ENCODE measurements at regions not wholly inside any gene's neighbourhood (a gene's known extent, or its start where the extent isn't known, plus 50 kb on each side); places are given as distances from the start of the nearest gene placed in this dataset.

DNA sequence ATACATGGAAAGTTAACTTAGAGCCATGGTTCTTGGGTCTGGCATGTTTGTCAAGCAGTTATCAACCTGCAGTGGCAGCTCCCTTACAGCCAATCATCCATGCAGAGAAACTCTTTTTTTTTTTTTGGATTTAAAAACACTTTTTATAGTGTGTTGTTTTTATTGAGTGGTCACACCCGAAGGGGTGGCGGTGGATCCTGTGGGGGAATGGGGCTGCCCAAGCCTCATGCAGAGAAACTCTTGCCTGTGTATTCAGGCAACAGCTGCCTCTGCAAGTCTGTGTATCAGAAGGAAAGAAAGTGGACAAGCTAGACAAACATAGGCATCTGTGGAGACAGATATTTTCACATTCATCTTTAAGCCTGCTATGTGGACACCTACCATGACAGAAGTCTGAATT is 104.8 kb downstream of the GLUL start:
- Mint-ChIP-seq H3K4me3 (no peak overlapping the region), H3K27me3 (no peaks in the 10 kb centered on the region), H3K9me3 (no peaks in the 10 kb centered on the region), H3K4me1 (peaks cover 0 to 12% (median 5%) of the 10 kb centered on the region in 7 donors), H3K27ac (no peak overlapping the region), H3K36me3 (no peaks in the 10 kb centered on the region)
- DNase-seq (no peak), ATAC-seq (no peak)
- Histone ChIP-seq H3K4me1 (ENCODE audit: control insufficient read depth in 2 of 2, insufficient read depth in 2 of 2, low read length in 2 of 2) (no peaks in the 10 kb centered on the region), H3K27ac (ENCODE audit: low read depth, low read length) (no peak overlapping the region), H3K27me3 (ENCODE audit: control insufficient read depth in 2 of 2, insufficient read depth in 2 of 2, low read length in 2 of 2) (no peaks in the 10 kb centered on the region), H3K4me3 (ENCODE audit: low read length) (no peak overlapping the region), H3K9me3 (ENCODE audit: control insufficient read depth in 2 of 3, low read length in 3 of 3) (no peaks in the 10 kb centered on the region), H3K36me3 (ENCODE audit: control insufficient read depth in 2 of 3, insufficient read depth in 3 of 3, low read length in 3 of 3) (no peaks in the 10 kb centered on the region)
- POLR2A ChIA-PET: no interaction called here
- CTCF ChIA-PET: no interaction called here
- intact Hi-C loops (cut with micrococcal nuclease): no loop called here

DNA sequence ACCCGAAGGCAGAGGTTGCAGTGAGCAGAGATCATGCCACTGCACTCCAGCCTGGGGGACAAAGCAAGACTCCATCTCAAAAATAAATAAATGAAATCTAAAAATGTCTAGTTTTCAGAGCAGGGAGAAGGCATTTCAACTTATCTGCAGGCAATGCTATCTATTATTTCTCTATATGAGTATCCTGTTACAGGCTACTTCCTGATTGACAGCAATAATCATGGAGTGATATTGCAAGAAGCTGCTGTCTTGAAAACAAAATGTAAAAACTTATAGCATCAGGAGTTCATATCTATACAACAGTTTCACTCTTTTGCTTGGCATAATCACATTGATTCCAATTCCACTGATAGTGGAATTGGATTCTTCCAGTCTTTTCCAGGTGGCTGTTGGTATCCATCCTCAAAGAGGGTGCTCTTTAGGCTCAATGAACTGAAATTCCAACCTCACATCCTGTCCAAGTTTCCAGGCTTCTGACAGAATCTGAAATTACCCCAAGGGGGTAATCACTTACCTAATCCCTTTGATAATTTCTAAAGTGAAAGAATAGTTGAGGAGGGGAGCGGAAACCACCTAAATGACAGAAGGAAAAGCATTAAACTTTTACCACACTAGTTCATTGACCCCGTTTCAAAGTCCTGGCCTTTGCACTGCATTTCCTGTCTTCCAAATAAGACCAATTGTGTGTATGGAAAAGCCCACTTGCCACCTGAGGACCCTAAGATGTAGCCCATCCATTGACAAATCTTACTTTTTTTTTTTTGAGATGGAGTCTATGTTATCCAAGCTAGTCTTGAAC is 107.6 kb downstream of the GLUL start:
- no peak overlapping the region for H3K27ac ChIP-seq (ENCODE audit: low read depth, low read length)
- intact Hi-C loops (cut with micrococcal nuclease): no loop called here
- Mint-ChIP-seq H3K4me1 (peaks cover 0 to 7% (median 3%) of the 10 kb centered on the region in 7 donors), H3K4me3 (no peak overlapping the region), H3K36me3 (no peaks in the 10 kb centered on the region), H3K27me3 (no peaks in the 10 kb centered on the region), H3K27ac (no peak overlapping the region), H3K9me3 (no peaks in the 10 kb centered on the region)
- ChIA-PET POLR2A (no interaction called here), CTCF (no interaction called here)
- H3K27me3 ChIP-seq (ENCODE audit: control insufficient read depth in 2 of 2, insufficient read depth in 2 of 2, low read length in 2 of 2): no peaks in the 10 kb centered on the region
- H3K4me1 ChIP-seq (ENCODE audit: control insufficient read depth in 2 of 2, insufficient read depth in 2 of 2, low read length in 2 of 2): no peaks in the 10 kb centered on the region
- no peak overlapping the region for H3K4me3 ChIP-seq (ENCODE audit: low read length)
- H3K9me3 ChIP-seq (ENCODE audit: control insufficient read depth in 2 of 3, low read length in 3 of 3): no peaks in the 10 kb centered on the region
- DNase-seq (no peak), ATAC-seq (no peak)
- no peaks in the 10 kb centered on the region for H3K36me3 ChIP-seq (ENCODE audit: control insufficient read depth in 2 of 3, insufficient read depth in 3 of 3, low read length in 3 of 3)

DNA sequence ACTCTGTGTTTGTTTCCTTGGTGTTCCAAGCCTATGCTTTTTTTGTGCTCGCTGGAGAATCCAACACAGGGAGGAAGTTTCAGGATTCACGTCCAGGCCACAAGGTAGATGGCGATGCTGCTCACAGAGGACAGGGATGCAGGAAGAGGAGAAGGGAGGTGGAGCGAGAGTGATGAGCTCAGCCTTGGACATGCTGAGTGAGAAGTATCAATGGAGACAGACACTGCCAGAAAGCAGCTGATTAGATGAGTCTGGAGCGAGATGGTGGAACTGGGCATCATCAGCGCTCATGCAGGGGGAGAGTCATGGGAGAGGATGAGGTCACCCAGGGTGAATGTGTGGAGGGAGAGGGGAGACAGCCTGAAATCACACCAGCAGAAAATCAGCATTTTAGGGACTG is 110.0 kb downstream of the GLUL start:
- Mint-ChIP-seq H3K4me1 (peaks cover 0 to 7% (median 3%) of the 10 kb centered on the region in 7 donors), H3K9me3 (peaks cover 0 to 2% (median 0%) of the 10 kb centered on the region in 11 donors), H3K27me3 (no peaks in the 10 kb centered on the region), H3K4me3 (no peak overlapping the region), H3K36me3 (no peaks in the 10 kb centered on the region), H3K27ac (peak overlapping the region in 1 of 9 donors; percentile 1)
- intact Hi-C loops (cut with micrococcal nuclease): no loop called here
- Histone ChIP-seq H3K9me3 (ENCODE audit: control insufficient read depth in 2 of 3, low read length in 3 of 3) (no peaks in the 10 kb centered on the region), H3K4me1 (ENCODE audit: control insufficient read depth in 2 of 2, insufficient read depth in 2 of 2, low read length in 2 of 2) (no peaks in the 10 kb centered on the region), H3K27me3 (ENCODE audit: control insufficient read depth in 2 of 2, insufficient read depth in 2 of 2, low read length in 2 of 2) (no peaks in the 10 kb centered on the region), H3K27ac (ENCODE audit: low read depth, low read length) (no peak overlapping the region), H3K36me3 (ENCODE audit: control insufficient read depth in 2 of 3, insufficient read depth in 3 of 3, low read length in 3 of 3) (no peaks in the 10 kb centered on the region), H3K4me3 (ENCODE audit: low read length) (no peak overlapping the region)
- ATAC-seq: no peak
- ChIA-PET CTCF (no interaction called here), POLR2A (no interaction called here)
- DNase-seq: no peak

DNA sequence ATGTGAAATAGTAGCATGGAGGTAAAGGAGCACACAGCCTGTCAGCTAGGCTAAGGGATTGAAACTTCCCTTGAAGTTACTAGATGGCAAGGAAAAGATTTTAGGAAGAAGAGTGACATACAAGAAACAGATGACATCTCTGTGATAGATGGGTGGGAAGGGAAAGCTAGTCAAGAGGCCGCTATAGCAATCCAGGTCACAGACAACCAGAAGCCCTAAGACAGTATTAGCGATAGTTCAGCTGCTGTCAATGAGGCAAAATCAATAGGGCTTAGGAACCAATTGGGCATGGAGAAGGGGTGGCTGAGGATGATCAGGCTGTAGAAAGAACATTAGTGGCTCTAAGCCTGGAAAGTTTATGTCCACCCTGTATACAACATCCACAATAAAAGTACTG is 111.1 kb downstream of the GLUL start:
- no peaks in the 10 kb centered on the region for H3K36me3 Mint-ChIP-seq
- ChIA-PET CTCF (no interaction called here), POLR2A (no interaction called here)
- no peaks in the 10 kb centered on the region for H3K9me3 ChIP-seq (ENCODE audit: control insufficient read depth in 2 of 3, low read length in 3 of 3)
- no peaks in the 10 kb centered on the region for H3K27me3 Mint-ChIP-seq
- no peaks in the 10 kb centered on the region for H3K4me1 ChIP-seq (ENCODE audit: control insufficient read depth in 2 of 2, insufficient read depth in 2 of 2, low read length in 2 of 2)
- no peak overlapping the region for H3K4me3 Mint-ChIP-seq
- H3K4me3 ChIP-seq (ENCODE audit: low read length): no peak overlapping the region
- peaks cover 0 to 2% (median 0%) of the 10 kb centered on the region in 11 donors for H3K9me3 Mint-ChIP-seq
- DNase-seq (no peak), ATAC-seq (no peak)
- no peaks in the 10 kb centered on the region for H3K27me3 ChIP-seq (ENCODE audit: control insufficient read depth in 2 of 2, insufficient read depth in 2 of 2, low read length in 2 of 2)
- no peak overlapping the region for H3K27ac ChIP-seq (ENCODE audit: low read depth, low read length)
- peaks cover 0 to 7% (median 3%) of the 10 kb centered on the region in 7 donors for H3K4me1 Mint-ChIP-seq
- H3K36me3 ChIP-seq (ENCODE audit: control insufficient read depth in 2 of 3, insufficient read depth in 3 of 3, low read length in 3 of 3): no peaks in the 10 kb centered on the region
- intact Hi-C loops (cut with micrococcal nuclease): no loop called here
- no peak overlapping the region for H3K27ac Mint-ChIP-seq

DNA sequence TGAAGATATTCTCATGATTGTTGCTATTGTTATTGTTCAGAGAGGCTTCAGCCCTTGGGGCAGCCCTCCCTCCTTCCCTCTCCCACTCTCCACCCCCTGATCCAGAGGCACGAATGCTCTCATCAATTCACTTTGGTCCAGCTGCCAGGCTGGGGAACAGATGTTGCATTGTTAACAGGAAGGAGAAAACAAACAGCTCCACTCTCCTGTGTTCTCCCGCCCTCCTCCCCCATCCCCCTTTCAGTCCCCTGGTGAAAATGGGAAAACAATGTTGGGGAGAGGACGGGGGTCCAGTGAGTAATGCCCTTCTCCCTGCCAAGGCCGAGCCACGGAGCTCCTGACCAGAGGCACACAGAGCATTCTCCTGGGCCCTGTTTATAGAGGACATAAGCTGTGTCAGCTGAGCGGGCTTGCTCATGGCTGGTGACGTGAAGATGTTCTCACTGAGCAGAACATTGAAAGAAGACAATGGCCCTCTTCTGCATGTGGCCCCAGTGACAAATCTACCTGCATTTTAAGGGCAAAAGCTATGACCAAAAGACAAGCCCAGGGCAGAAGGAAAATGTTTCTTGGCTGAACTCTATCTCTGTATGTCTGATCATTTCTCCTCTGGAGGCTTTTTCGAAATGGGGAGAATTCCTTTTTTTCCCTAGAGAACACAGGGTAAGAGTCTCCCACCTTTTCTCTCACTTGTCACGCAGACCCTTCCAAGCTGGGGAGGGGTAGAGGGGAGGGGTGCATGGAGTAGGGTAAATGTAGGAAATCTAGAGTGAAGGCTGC is 111.7 kb downstream of the GLUL start:
- H3K4me1 Mint-ChIP-seq: peaks cover 0 to 5% (median 3%) of the 10 kb centered on the region in 7 donors
- POLR2A ChIA-PET: no interaction called here
- H3K9me3 Mint-ChIP-seq: peaks cover 0 to 2% (median 0%) of the 10 kb centered on the region in 11 donors

DNA sequence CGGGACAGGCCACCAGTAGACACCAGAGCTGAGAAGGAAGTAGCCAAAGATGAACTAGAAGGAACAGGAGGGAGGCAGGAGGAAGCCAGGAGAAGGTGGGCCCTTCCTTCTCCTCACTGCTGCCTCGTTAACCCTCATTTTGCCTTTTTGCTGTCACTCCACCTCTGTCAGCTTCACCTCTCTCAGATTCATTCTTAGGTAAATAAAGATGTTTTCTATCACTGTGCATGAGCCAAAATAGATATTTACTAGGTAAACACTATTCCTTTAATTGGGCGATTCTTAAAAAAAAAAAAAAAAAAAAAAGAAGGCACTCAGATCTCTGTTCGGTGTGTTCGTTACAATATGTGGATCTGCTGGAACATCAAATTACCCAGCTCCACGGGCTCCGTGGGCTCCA is 112.3 kb downstream of the GLUL start:
- Mint-ChIP-seq H3K4me1 (peaks cover 0 to 4% (median 0%) of the 10 kb centered on the region in 7 donors), H3K27ac (no peak overlapping the region), H3K27me3 (no peaks in the 10 kb centered on the region), H3K4me3 (no peak overlapping the region), H3K9me3 (peaks cover 0 to 2% (median 0%) of the 10 kb centered on the region in 11 donors), H3K36me3 (no peaks in the 10 kb centered on the region)
- POLR2A ChIA-PET: no interaction called here
- no peak overlapping the region for H3K27ac ChIP-seq (ENCODE audit: low read depth, low read length)
- no peaks in the 10 kb centered on the region for H3K36me3 ChIP-seq (ENCODE audit: control insufficient read depth in 2 of 3, insufficient read depth in 3 of 3, low read length in 3 of 3)
- ATAC-seq (no peak), DNase-seq (no peak)
- CTCF ChIA-PET: interaction anchor here (0.6 to 0.9 kb wide), 2 partner anchors 119 to 193 kb away, joined by 3 to 5 read pairs; no protein-coding TSS in a partner anchor
- no peak overlapping the region for H3K4me3 ChIP-seq (ENCODE audit: low read length)
- no peaks in the 10 kb centered on the region for H3K9me3 ChIP-seq (ENCODE audit: control insufficient read depth in 2 of 3, low read length in 3 of 3)
- H3K27me3 ChIP-seq (ENCODE audit: control insufficient read depth in 2 of 2, insufficient read depth in 2 of 2, low read length in 2 of 2): no peaks in the 10 kb centered on the region
- intact Hi-C loops (cut with micrococcal nuclease): no loop called here
- no peaks in the 10 kb centered on the region for H3K4me1 ChIP-seq (ENCODE audit: control insufficient read depth in 2 of 2, insufficient read depth in 2 of 2, low read length in 2 of 2)

More for the DNA sequence above, 111.7 kb downstream of the GLUL start:
- Mint-ChIP-seq H3K27me3 (no peaks in the 10 kb centered on the region), H3K4me3 (no peak overlapping the region), H3K36me3 (no peaks in the 10 kb centered on the region), H3K27ac (no peak overlapping the region)
- no peaks in the 10 kb centered on the region for H3K27me3 ChIP-seq (ENCODE audit: control insufficient read depth in 2 of 2, insufficient read depth in 2 of 2, low read length in 2 of 2)
- CTCF ChIA-PET: interaction anchor here (0.9 kb wide), 1 partner anchor 194 kb away, joined by 3 read pairs; no protein-coding TSS in a partner anchor
- no peak overlapping the region for H3K4me3 ChIP-seq (ENCODE audit: low read length)
- H3K36me3 ChIP-seq (ENCODE audit: control insufficient read depth in 2 of 3, insufficient read depth in 3 of 3, low read length in 3 of 3): no peaks in the 10 kb centered on the region
- DNase-seq (no peak), ATAC-seq (no peak)
- no peaks in the 10 kb centered on the region for H3K9me3 ChIP-seq (ENCODE audit: control insufficient read depth in 2 of 3, low read length in 3 of 3)
- intact Hi-C loops (cut with micrococcal nuclease): no loop called here
- no peaks in the 10 kb centered on the region for H3K4me1 ChIP-seq (ENCODE audit: control insufficient read depth in 2 of 2, insufficient read depth in 2 of 2, low read length in 2 of 2)
- no peak overlapping the region for H3K27ac ChIP-seq (ENCODE audit: low read depth, low read length)

All from naive thymus-derived CD4-positive, alpha-beta T cell (primary cell).